NCI-H82 treated with DMSO at 0.1 percent for 48 hours (cell line): ENCODE measurements at regions not wholly inside any gene's neighbourhood (a gene's known extent, or its start where the extent isn't known, plus 50 kb on each side); places are given as distances from the start of the nearest gene placed in this dataset.

Source experiments
- DNase-seq: peaks from one replicate; lab custom pipeline; 2025; ENCODE audit not compliant: unreplicated experiment; lab: John Stamatoyannopoulos, UW

GRCh38 chr20:40591119-40591518 is 97.9 kb downstream of the MAFB start:
- no peak for DNase-seq

GRCh38 chr20:40589581-40589980 is 99.5 kb downstream of the MAFB start:
- DNase-seq, result no peak

GRCh38 chr20:40588891-40589290 is 100.1 kb downstream of the MAFB start:
- DNase-seq, result no peak

- no peak for DNase-seq
Measured at GRCh38 chr20:40587038-40587437, 102.0 kb downstream of the MAFB start.

GRCh38 chr20:40584130-40584809 is 104.8 kb downstream of the MAFB start:
- no peak for DNase-seq

GRCh38 chr20:40583636-40584035 is 105.4 kb downstream of the MAFB start:
- no peak for DNase-seq

GRCh38 chr20:40583205-40583604 is 105.8 kb downstream of the MAFB start:
- DNase-seq, result no peak

- DNase-seq, result no peak
Measured at GRCh38 chr20:40582531-40582930, 106.5 kb downstream of the MAFB start.

- no peak for DNase-seq
Measured at GRCh38 chr20:40579701-40580100, 109.3 kb downstream of the MAFB start.

GRCh38 chr20:40578961-40579360 is 110.1 kb downstream of the MAFB start:
- DNase-seq, result no peak

- DNase-seq, result no peak
Measured at GRCh38 chr20:40575851-40576250, 113.2 kb downstream of the MAFB start.

- no peak for DNase-seq
Measured at GRCh38 chr20:40572251-40572650, 116.8 kb downstream of the MAFB start.

- no peak for DNase-seq
Measured at GRCh38 chr20:40571639-40572038, 117.4 kb downstream of the MAFB start.

- no peak for DNase-seq
Measured at GRCh38 chr20:40568200-40568599, 120.8 kb downstream of the MAFB start.

- DNase-seq, result no peak
Measured at GRCh38 chr20:40565682-40566040, 123.4 kb downstream of the MAFB start.

GRCh38 chr20:40565001-40565681 is 123.9 kb downstream of the MAFB start:
- no peak for DNase-seq

GRCh38 chr20:40563296-40563950 is 125.6 kb downstream of the MAFB start:
- no peak for DNase-seq

GRCh38 chr20:40562031-40562430 is 127.0 kb downstream of the MAFB start:
- DNase-seq, result no peak

GRCh38 chr20:40561187-40561586 is 127.8 kb downstream of the MAFB start:
- no peak for DNase-seq

- no peak for DNase-seq
Measured at GRCh38 chr20:40558212-40558611, 130.8 kb downstream of the MAFB start.

GRCh38 chr20:40551125-40551530 is 137.9 kb downstream of the MAFB start:
- no peak for DNase-seq

- DNase-seq, result no peak
Measured at GRCh38 chr20:40547483-40548091, 141.4 kb downstream of the MAFB start.
